HS-5 (cell line): ENCODE measurements at regions not wholly inside any gene's neighbourhood (a gene's known extent, or its start where the extent isn't known, plus 50 kb on each side); places are given as distances from the start of the nearest gene placed in this dataset.

Experiments used
- DNase-seq: peaks from one replicate; pipeline ENCODE4 v3.0.0-alpha.2; 2012; ENCODE audit warnings: low read depth

DNA sequence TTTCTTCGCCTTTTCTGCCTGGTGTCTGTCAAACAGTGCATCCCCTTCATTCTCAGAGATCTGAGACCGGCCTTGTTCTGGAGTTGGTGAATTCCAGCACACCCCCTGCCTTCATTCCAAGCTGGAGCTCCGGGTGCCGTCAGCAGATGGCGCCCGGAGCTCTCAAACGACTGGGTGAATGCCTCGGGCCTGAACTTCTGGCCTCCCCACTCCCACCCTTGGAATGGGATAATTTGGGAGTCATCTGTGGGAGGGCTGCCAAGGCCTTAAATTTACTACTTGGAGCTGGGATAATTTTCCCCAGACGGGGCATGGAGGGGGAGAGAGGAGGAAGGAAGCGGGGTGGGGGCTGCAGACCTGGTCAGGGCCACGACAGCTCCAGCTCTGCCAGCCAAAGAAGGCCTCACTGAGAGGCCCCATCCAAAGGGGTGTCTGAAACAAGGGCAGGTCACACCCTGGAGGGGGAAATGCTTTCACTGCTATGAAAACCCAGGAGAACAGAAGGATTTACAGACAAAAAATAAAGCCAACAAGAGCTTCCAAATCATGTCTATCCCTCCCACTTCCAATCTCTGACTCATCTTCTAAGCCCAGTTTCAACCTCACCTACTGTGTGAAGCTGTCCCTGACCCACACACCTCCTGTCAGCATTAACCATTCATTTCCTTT lies 187.9 kb downstream of the OPA1 start:
- no peak for DNase-seq

DNA sequence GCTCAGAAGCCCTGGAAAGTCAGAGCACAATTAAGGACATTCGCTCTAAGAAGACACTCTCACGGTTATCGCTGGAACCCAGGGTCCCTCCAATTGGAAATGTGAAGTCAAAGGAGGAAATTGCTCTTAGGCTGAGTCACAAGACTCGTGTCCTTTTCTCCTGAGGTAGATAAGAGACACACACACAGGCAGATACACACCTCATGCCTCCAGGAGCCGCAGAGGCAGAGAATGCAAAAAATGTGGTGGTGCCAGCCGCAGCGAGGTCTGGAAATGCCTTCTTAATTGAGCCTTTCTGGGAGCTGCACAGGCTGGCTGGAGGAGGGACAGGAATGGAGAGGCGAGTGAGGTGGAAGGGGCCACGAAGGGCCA lies 189.3 kb downstream of the OPA1 start:
- no peak for DNase-seq

DNA sequence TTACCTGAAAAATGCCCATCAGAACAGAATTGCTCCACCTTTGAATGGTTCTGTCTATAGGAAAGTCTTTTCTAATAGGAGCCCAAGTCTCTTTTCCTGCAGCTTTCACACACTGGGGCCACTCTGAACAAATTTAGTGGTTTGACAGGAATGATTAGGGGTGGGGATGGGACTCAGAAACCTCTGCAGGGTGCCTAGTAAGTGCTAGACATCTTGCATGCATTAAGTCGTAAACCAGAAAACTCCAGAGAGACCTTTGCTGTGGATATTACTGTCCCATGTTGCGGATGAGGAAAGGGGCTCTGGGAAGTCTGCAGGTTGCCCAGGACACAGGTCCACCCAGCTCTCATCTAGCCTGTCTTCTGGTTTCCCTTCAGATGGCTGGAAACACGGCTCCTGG lies 189.7 kb downstream of the OPA1 start:
- no peak for DNase-seq

DNA sequence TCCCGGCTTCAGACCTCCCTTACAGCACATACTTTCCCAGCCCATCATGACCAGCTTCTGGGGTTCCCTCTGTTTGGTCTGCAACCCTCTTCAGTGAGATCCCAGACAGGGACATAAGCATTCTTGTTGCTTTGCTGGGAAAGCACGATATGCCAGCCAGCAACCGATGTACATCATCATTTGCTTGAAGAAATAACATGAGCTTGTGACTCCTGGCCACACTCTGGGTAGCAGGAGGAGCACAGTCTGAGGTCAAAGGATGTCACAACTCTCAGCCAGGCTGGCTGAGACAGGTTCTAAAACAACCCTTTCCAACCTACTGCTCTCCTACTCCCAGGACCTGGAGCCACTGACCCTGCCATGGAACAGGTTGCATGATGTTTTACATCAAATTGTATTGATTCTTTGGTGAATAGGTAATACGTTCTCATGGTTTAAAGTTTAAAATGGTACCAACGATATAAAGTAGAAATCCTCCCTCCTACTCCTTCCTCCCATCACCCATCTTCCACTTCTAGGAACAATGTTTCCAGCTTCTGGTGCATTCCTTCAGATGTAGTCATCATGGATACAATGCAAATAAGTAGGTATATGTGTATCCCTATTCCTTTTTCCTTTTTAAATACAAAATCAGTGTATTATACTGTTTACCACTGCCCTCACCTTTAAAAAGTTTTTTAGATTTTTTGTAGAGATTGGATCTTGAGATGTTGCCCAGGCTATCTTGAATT lies 190.3 kb downstream of the OPA1 start:
- DNase-seq = no peak

DNA sequence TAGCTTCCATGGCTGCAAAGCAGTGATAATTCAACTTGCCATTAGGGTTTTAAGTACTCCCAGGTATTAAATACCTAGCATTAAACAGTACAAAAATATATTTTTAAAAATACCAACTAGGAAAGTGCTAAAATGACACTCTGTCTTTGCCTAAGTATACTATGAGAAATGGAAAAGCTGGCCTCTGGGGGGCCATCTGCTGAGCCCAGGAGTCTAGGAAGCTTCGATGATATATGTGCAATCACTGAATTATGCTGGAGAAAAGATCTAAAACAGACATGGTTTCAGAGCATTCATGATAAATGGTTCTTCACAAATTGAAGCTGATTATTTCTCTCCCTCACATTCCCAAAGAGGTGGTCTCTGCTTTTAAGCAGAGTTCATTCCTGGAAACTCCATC lies 191.8 kb downstream of the OPA1 start:
- DNase-seq = no peak

DNA sequence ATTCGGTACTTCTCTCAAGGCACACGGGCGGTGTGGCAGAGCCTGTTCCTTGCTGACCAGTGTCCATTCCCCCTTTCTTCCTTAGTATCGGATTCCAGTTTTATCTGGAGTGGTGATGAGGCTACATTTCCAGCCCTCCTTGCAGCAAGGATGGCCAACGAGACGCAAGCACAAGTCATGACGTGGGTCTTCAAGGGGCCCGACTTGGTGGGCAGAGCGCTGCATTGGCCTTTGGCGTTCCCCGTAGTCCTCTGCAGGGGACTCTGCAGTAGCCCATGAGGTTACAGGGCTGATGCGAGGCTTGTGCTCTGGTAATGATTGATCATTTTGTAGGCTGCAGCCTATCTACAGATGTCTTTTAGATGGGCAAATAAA lies 194.5 kb downstream of the OPA1 start:
- DNase-seq = no peak

DNA sequence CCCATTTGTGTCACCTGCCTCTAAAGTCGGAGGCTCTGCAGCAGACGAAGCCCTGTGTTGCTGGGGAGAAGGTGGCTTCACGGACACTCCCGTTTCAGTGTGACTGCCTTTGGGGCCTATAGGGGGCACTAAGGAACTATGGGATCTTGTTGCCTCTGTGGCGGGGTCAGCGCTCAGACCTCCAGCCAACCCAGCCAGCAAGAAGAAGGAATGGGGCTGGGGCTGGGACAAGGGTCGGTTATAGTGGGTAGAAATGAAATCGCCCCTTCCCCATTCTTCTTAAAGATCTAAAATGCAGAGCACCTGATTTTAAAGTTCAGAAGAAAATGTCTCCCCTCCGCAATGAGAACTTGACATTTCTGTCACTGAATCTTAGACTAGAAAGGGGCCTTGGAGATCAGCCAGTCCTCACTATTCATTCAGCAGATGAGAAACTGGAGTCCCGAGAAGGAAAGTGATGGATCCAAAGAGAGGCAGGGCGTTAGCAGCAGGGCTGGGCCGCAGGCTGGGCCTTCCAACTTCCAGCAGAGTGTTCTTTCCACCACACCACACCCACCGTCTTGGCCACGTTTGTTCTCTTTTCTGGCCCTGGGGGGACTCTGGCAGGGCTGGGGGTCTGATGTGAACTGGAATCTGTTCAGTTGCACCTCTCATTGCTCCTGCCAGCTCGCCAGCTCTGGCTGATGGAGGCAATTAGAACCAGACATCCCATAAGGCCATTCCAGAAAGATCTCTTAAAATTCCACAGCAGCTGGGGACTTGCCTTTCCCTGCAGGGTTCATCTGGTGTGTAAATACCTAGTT lies 195.4 kb downstream of the OPA1 start:
- DNase-seq = no peak

DNA sequence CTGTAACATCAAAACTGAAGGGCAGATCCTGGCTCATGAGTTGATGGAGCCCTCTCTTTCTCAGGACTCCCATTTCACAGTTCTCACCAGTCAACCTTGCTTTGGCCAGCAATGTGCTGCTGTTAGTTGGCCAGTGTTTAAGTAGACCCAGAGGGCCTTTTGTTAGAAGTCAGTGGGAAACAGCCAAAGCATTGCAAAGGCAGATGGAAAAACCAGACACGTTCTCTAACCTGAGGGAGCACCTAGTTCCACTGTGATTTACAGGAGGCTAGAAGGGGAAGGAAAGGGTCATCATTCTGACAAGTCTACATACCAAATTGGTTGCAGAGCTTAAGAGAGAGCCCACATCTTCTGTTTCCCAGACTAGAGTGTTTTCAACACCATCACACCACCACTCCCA lies 196.4 kb downstream of the OPA1 start:
- no peak for DNase-seq

DNA sequence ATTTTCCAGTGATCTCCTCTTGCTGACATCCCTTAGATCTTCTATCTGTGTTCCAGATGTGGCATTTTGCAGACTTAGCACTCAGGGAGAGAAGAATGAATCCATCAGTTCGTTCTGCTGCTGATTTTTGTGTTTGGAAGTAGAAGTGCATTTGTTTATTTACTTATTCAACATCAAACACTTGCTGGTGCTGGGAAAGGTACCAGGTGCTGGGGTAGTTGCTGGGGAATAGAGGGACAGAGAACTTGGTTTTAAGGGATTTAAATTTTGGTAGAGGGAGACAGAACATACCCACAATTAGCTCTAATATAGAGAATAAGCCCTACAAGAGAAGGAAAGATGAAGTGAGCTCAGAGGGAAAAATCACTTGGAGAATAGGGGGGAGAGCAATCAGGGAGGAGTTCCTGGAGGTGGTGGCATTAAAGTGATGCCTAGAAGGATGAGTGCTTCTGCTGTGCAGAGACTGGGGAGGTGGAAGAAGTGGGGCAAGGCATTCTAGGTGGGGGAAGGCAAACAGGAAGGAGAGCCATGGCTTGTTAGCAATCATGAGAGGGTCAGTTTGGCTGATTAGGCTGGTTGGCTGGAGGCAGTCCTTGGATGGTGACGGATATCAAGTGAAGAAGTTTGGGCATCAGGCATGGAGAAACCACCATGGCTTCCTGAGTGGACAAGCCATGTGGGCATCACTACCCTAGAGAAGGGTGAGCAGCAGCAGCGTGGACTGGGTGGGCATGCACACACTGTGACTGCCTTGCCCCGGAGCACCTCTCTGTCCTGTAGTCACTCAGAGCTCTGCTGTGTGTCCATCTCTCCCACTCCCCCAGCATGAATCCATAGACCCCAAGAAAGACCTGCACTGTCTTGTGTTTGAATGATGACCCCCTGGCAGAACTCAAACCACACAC lies 197.3 kb downstream of the OPA1 start:
- DNase-seq = no peak

DNA sequence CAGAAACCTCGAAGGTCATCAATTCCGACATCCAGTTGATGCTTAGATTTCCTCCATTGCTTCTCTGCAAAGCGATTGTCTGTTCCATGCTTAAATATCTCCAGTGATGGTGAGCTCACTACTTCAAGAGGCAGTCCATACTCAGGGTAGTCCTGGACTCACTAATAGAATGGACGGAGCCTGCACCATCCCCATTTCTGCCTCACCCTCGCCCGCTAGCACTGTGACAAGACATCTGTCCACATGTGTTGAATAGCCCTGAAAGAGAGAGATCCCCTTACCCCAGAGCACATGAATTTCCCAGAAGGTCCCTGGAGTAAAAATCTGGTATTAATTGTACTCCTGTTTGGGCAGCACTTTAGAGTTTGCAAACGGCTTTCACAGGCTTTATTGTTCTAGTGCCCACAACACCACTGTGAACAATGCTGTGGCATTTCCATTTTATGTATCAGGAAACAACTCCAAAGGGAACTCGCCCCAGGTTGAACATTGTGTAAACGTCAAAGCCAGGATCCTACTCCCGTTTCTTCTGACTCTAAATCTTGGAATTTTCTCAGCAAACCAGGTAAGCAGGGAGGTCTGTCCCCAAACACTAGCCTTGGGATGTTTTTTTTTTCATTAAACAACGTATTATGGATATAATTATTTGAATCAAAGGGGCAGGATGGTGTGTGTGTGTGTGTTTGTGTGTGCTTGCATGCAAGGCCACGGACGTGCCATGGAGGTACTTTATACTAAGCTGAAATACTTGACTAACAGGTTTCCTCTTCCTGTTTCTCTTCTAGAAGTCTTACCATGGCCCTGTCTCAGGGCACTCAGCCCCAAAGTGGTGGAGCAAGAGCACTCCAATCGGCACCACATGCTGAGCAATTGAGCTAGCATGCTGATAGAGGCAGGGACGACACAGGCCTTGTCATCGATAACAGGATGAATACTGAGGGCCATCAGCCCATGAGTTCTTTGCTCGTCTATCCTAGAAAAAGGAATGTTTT lies 198.3 kb downstream of the OPA1 start:
- DNase-seq = no peak

DNA sequence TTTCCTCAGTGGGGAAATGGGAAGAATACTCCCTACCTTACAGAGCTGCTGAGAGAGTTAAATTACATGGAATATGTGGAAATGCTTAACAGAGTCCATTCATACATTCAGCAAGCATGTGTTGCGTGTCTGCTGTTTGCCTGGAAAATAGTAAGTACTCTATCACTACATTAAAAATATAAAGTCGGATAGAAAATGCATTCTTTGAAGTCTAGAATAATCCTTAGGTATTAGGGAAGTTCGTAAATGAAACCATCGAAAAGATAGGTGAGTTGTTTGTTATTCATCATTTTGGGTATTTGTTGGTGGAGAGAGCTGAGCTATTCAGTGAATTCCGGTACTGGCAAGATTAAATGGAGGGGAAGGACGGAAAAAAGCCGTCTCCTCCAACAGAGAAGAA lies 200.1 kb downstream of the OPA1 start:
- no peak for DNase-seq

DNA sequence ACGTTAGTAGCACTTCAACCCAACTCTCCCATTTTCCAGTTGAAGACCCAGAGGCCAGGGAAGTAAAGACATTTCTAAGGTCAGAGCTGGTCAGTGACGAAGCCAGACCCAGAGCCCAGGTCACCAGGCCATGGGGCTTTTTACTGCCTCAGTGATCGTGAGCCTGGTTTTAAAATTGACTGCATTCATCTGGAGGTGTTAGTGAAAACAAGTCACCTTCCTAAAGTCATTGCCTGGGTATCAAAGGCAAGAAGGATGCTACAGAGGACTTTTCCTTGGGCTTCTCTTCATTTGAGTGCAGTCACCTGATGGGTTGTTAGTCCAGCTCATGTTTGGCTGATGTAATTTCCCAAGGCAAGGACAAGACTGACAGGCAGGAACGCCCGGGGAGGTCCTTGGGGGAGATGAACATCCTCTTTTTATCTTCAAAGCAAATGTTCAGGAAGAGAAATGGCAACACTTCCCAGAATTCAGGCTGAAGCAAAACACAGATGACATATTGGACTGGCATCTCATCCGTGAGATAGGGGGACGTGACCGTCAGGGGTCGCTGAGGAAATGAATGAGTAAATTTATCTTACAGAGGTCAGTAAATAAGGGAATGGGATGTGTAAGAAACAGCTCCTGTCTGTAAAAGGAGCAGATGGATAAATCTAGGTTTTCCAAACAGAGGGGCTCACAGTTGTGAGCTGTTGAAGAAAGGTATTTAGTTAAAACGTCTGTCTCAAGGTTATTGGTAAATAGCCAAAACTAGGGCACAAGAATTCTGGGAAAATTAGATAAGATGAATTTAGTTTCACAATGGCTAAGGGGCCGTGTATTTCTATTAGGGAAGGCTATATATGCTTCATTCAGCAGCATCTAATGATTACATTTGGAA lies 201.2 kb downstream of the OPA1 start:
- no peak for DNase-seq

DNA sequence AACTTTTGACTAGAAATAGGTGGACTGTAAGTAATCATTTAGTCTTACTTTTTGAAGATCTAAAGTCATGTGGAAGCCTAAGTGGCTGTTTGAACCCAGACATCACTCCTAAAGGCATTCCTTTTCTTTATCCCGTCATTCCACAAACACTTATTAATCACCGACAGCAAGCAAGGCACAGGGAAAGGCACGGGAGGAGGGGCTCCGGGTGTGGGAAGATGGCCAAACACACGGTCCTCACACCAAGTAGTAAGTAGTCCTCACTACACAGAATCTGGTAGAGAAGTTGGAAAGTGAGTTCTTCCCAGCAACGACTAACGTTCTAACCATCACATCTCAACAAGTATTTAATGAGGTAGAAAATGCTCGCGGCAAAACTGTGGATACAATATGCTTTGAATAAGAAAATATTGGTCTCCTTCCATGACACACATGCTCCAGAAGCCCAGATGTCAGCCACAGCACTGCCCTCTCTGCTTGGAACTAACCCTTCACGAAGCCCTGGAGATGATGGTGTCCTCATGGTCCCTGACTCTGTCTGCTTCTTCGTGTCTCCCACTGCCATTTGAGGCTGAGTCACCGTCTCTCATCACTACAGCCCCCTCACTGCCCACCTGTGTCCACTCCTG lies 202.2 kb downstream of the OPA1 start:
- no peak for DNase-seq

DNA sequence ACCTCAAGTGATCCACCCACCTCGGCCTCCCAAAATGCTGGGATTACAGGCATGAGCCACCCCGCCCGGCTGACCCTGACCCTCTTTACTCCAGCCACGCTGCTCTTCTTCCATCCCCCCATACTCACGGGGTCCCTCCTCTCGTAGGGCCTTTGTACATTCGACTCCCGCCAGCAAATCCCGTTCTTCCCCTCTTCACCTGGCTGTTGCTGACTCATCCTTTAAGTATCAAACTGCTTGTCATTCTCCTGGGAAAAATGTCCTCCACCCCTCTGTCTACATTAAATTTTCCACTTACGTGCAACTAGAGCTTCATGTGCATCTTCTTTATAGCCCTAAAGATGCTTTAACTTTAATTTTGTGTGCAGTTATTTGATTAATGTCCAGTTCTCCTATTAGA lies 203.1 kb downstream of the OPA1 start:
- DNase-seq = no peak

DNA sequence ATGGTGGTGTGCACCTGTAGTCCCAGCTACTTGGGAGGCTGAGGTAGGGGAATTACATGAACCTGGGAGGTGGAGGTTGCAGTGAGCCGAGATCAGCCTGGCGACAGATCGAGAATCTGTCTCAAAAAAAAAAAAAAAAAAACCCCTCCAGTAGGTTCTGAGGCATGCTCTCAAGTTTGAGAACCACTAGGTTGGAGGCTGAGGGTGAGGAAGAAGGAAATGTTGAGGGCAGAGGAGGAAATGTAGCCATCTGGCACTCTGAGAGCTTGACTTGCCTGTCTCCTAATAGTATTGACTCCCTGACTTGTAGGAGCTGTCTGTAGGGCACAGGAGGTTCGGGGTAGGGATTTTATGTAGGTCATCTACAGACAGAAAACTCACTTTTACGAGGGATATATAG lies 204.6 kb downstream of the OPA1 start:
- no peak for DNase-seq

DNA sequence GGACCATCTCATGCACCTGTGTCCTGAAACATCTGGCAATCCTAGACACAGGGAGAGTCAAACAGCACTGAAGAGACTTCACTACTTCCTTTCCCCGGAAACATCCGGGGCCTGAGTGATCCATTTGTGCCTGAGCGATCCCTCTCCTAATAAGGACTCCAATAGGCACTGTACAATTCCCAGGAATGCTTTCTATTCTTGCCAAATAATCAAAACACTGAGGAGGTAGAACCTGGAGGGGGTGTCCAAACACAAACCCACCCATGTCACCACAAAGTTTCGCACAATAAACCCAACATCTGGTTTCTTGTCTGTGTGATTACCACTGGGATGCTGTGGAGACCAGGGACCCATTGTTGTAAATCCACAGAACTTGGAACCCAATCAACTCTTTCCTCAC lies 205.0 kb downstream of the OPA1 start:
- DNase-seq = no peak

DNA sequence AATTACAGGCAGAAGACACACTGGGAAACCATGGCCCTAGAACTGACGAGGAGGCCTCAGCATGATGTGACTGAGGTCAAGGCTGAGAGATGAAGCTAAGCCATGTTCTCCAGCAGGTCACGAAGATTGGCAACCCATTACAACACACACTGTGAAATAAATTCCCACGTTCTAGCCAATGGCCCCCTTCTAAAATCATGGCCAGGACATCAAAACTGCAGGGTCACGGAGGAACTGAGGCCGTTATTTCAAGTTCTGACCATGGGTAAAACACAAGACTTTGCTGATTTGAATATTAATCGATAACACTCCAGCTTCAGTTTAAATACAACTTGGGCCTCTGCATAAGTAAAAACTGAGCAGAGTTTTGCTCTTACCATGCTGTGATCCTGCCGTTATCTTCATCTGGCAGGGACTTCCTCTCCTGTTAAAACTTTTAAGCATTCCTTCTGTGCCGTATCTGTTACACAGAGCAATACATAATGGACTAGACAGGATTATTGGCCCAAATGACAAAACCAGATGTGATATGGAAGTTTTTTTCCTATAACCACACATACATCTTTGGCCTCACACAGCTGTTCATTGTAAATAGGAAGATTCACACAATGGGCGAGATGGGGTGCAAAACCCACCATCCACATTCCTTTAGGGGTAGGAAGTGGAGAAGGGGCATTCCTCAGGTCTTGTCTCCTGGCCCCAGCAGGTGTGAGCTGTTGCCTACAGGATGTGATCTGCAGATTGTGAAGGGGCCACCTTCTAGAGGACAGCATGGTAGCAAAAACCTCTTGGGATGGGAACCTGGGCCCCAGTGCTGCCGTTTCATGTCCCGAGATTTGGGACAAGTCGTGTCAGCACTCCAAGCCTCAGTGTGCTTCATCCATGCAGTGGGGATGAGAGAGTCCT lies 207.4 kb downstream of the OPA1 start:
- DNase-seq = no peak

DNA sequence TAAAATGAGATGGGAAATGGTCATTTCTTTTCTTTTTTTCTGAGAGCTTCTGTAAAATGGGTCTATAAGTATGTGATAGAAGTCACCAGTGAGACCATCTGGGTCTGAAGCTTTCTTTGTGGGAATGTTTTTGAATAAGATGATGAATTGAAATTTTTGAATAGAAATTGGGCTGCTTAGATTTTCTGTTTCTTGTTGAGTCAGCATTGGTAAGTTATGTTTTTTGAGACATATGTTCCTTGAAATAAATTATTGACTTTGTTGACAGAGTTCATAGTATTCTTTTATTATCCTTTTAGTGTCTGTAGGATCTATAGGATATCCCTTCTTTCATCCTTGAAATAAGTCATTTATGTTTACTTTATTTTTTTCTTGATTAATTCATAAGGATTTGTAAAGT lies 208.1 kb downstream of the OPA1 start:
- no peak for DNase-seq
